ENCODE measurements at regions not wholly inside any gene's neighbourhood (a gene's known extent, or its start where the extent isn't known, plus 50 kb on each side); places are given as distances from the start of the nearest gene placed in this dataset.

GRCh38 chr10:106175760-106176377 lies 988.6 kb downstream of the SORCS1 start:
- no peaks in the 10 kb centered on the region for H3K36me3 ChIP-seq (ENCODE audit: insufficient read depth)
- H3K27ac ChIP-seq (ENCODE audit: low read depth), result no peak overlapping the region
- H3K27me3 ChIP-seq (ENCODE audit: insufficient read depth), result no peaks in the 10 kb centered on the region
- no peaks in the 10 kb centered on the region for H3K9me2 ChIP-seq (ENCODE audit: insufficient read depth)
- H3K9me3 Mint-ChIP-seq, result no peaks in the 10 kb centered on the region
- H2AFZ ChIP-seq, result no peak overlapping the region
- no peaks in the 10 kb centered on the region for H3K4me1 Mint-ChIP-seq
- ATAC-seq (no peak), DNase-seq (ENCODE audit: low spot score) (peak; percentile 45)
- no peaks in the 10 kb centered on the region for H3K27me3 Mint-ChIP-seq (ENCODE audit: insufficient read depth, low read depth, poor library complexity)
- no peaks in the 10 kb centered on the region for H3K79me2 ChIP-seq (replicated peaks; ENCODE audit: insufficient read depth)
- H3K4me2 ChIP-seq, result no peak overlapping the region
- H3K4me1 ChIP-seq (ENCODE audit: insufficient read depth), result no peaks in the 10 kb centered on the region
- H3K4me3 Mint-ChIP-seq, result no peak overlapping the region
- no peaks in the 10 kb centered on the region for H3K36me3 Mint-ChIP-seq (ENCODE audit: low read depth)
- no peak overlapping the region for H3K4me3 ChIP-seq
- no peaks in the 10 kb centered on the region for H4K20me1 ChIP-seq (replicated peaks; ENCODE audit: insufficient read depth)
- TF ChIP-seq EZH2phosphoT487 (IDR thresholded peaks at IDR 0.05; ENCODE audit: unreplicated experiment) (no peak), STAT1 (IDR thresholded peaks at IDR 0.05; ENCODE audit: unreplicated experiment) (no peak)
- TF ChIP-seq, protein P1, sequence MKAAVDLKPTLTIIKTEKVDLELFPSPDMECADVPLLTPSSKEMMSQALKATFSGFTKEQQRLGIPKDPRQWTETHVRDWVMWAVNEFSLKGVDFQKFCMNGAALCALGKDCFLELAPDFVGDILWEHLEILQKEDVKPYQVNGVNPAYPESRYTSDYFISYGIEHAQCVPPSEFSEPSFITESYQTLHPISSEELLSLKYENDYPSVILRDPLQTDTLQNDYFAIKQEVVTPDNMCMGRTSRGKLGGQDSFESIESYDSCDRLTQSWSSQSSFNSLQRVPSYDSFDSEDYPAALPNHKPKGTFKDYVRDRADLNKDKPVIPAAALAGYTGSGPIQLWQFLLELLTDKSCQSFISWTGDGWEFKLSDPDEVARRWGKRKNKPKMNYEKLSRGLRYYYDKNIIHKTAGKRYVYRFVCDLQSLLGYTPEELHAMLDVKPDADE (IDR thresholded peaks at IDR 0.05), result no peak
- TF ChIP-seq, protein P2, sequence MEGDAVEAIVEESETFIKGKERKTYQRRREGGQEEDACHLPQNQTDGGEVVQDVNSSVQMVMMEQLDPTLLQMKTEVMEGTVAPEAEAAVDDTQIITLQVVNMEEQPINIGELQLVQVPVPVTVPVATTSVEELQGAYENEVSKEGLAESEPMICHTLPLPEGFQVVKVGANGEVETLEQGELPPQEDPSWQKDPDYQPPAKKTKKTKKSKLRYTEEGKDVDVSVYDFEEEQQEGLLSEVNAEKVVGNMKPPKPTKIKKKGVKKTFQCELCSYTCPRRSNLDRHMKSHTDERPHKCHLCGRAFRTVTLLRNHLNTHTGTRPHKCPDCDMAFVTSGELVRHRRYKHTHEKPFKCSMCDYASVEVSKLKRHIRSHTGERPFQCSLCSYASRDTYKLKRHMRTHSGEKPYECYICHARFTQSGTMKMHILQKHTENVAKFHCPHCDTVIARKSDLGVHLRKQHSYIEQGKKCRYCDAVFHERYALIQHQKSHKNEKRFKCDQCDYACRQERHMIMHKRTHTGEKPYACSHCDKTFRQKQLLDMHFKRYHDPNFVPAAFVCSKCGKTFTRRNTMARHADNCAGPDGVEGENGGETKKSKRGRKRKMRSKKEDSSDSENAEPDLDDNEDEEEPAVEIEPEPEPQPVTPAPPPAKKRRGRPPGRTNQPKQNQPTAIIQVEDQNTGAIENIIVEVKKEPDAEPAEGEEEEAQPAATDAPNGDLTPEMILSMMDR (conservative IDR thresholded peaks at IDR 0.05; ENCODE audit: low read depth in 2 of 2), result peak; percentile 58 to 77
- H3F3A ChIP-seq (replicated peaks; ENCODE audit: low read depth), result no peaks in the 10 kb centered on the region
- no peak overlapping the region for H3K27ac Mint-ChIP-seq

GRCh38 chr10:106173838-106174237 lies 990.7 kb downstream of the SORCS1 start:
- Mint-ChIP-seq H3K27me3 (ENCODE audit: insufficient read depth, low read depth, poor library complexity) (no peaks in the 10 kb centered on the region), H3K4me3 (no peak overlapping the region), H3K9me3 (no peaks in the 10 kb centered on the region), H3K27ac (no peak overlapping the region), H3K36me3 (ENCODE audit: low read depth) (no peaks in the 10 kb centered on the region), H3K4me1 (no peaks in the 10 kb centered on the region)
- Histone ChIP-seq H3K4me1 (ENCODE audit: insufficient read depth) (no peaks in the 10 kb centered on the region), H3K27ac (ENCODE audit: low read depth) (no peak overlapping the region), H2AFZ (no peak overlapping the region), H4K20me1 (replicated peaks; ENCODE audit: insufficient read depth) (no peaks in the 10 kb centered on the region), H3K9me2 (ENCODE audit: insufficient read depth) (no peaks in the 10 kb centered on the region), H3K36me3 (ENCODE audit: insufficient read depth) (no peaks in the 10 kb centered on the region), H3F3A (replicated peaks; ENCODE audit: low read depth) (no peaks in the 10 kb centered on the region), H3K79me2 (replicated peaks; ENCODE audit: insufficient read depth) (no peaks in the 10 kb centered on the region), H3K4me2 (no peak overlapping the region), H3K4me3 (no peak overlapping the region), H3K27me3 (ENCODE audit: insufficient read depth) (no peaks in the 10 kb centered on the region)
- ATAC-seq (no peak), DNase-seq (ENCODE audit: low spot score) (no peak)
- TF ChIP-seq NANOG (IDR thresholded peaks at IDR 0.05; ENCODE audit: borderline replicate concordance), result no peak
- TF ChIP-seq, protein P3, sequence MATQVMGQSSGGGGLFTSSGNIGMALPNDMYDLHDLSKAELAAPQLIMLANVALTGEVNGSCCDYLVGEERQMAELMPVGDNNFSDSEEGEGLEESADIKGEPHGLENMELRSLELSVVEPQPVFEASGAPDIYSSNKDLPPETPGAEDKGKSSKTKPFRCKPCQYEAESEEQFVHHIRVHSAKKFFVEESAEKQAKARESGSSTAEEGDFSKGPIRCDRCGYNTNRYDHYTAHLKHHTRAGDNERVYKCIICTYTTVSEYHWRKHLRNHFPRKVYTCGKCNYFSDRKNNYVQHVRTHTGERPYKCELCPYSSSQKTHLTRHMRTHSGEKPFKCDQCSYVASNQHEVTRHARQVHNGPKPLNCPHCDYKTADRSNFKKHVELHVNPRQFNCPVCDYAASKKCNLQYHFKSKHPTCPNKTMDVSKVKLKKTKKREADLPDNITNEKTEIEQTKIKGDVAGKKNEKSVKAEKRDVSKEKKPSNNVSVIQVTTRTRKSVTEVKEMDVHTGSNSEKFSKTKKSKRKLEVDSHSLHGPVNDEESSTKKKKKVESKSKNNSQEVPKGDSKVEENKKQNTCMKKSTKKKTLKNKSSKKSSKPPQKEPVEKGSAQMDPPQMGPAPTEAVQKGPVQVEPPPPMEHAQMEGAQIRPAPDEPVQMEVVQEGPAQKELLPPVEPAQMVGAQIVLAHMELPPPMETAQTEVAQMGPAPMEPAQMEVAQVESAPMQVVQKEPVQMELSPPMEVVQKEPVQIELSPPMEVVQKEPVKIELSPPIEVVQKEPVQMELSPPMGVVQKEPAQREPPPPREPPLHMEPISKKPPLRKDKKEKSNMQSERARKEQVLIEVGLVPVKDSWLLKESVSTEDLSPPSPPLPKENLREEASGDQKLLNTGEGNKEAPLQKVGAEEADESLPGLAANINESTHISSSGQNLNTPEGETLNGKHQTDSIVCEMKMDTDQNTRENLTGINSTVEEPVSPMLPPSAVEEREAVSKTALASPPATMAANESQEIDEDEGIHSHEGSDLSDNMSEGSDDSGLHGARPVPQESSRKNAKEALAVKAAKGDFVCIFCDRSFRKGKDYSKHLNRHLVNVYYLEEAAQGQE (IDR thresholded peaks at IDR 0.05; ENCODE audit: unreplicated experiment), result no peak
- no peak for TF ChIP-seq ZNF114 (CRISPR knock-in tag; IDR thresholded peaks at IDR 0.05)
- no peak for TF ChIP-seq JUNB (IDR thresholded peaks at IDR 0.05; ENCODE audit: unreplicated experiment)
- TF ChIP-seq STAT1 (IDR thresholded peaks at IDR 0.05; ENCODE audit: unreplicated experiment), result no peak
- TF ChIP-seq ZNF462 (CRISPR knock-in tag; IDR thresholded peaks at IDR 0.05), result no peak

Data from GM23338 (cell line).